ENCODE measurements at regions not wholly inside any gene's neighbourhood (a gene's known extent, or its start where the extent isn't known, plus 50 kb on each side); places are given as distances from the start of the nearest gene placed in this dataset.

- Histone ChIP-seq H4K20me1 (replicated peaks; ENCODE audit: control insufficient read depth, extremely low read depth, insufficient read depth, low read length) (no peaks in the 10 kb centered on the region), H3K9me1 (replicated peaks; ENCODE audit: control insufficient read depth, extremely low read depth, insufficient read depth, low read length) (no peaks in the 10 kb centered on the region), H2AFZ (ENCODE audit: low read depth, low read length) (no peak overlapping the region), H3K36me3 (ENCODE audit: control insufficient read depth in 2 of 2, extremely low read depth in 1 of 2, insufficient read depth in 2 of 2, low read length in 2 of 2) (no peaks in the 10 kb centered on the region), H3K4me3 (replicated peaks in 1 of 3; ENCODE audit: insufficient read depth in 1 of 3, low read depth in 1 of 3, low read length in 3 of 3) (no peak overlapping the region), H3K27me3 (ENCODE audit: control insufficient read depth in 2 of 2, insufficient read depth in 2 of 2, low read length in 2 of 2) (no peaks in the 10 kb centered on the region), H3K79me2 (ENCODE audit: control insufficient read depth, insufficient read depth, low read length) (no peaks in the 10 kb centered on the region), H3K27ac (ENCODE audit: insufficient read depth, low read depth, low read length) (no peak overlapping the region), H3K4me2 (ENCODE audit: insufficient read depth, low read length) (no peak overlapping the region), H3K9ac (replicated peaks; ENCODE audit: extremely low read depth, insufficient read depth, low read length) (no peak overlapping the region), H3K4me1 (ENCODE audit: control insufficient read depth, extremely low read depth, insufficient read depth, low read length) (no peaks in the 10 kb centered on the region), H3K9me3 (replicated peaks; ENCODE audit: control insufficient read depth, insufficient read depth, low read length) (no peaks in the 10 kb centered on the region)
- POLR2A ChIA-PET: no interaction called here
- intact Hi-C loops (cut with micrococcal nuclease) (loop anchor here (1.0 to 10.0 kb wide), 7 partner anchors 170 to 1093 kb away; no protein-coding TSS in a partner anchor), dilution Hi-C loops (cut with MboI; ENCODE audit: extremely low pct_ligation_motif_present, low sequenced_read_pairs) (no loop called here)
- no TSS peak for BruUV-seq (replicated peaks)
- FAIRE-seq (peak; percentile 24), DNase-seq (ENCODE audit: low read depth, low spot score) (no peak)
- TF ChIP-seq CTCF (IDR thresholded peaks at IDR 0.05; ENCODE audit: extremely low read depth in 1 of 2, insufficient read depth in 1 of 2, low read depth in 1 of 2, low read length in 2 of 2) (no peak), POLR2AphosphoS5 (IDR thresholded peaks at IDR 0.05; ENCODE audit: insufficient read depth, low read depth, low read length) (no peak), MYC (IDR thresholded peaks at IDR 0.05; ENCODE audit: low read depth, low read length) (no peak), POLR2A (IDR thresholded peaks at IDR 0.05; ENCODE audit: low read depth, low read length) (no peak), GATA2 (IDR thresholded peaks at IDR 0.05; ENCODE audit: insufficient read depth, insufficient read length, low read depth, low read length) (no peak), FOS (IDR thresholded peaks at IDR 0.05; ENCODE audit: borderline replicate concordance, insufficient read depth, low read length) (no peak), JUN (IDR thresholded peaks at IDR 0.05; ENCODE audit: borderline replicate concordance, insufficient read depth, insufficient read length, low read depth) (no peak), EZH2 (IDR thresholded peaks at IDR 0.05; ENCODE audit: borderline replicate concordance, low read depth, low read length, severe bottlenecking) (no peak), MAX (IDR thresholded peaks at IDR 0.05; ENCODE audit: insufficient read depth, insufficient read length) (no peak)
- CTCF ChIA-PET: interaction anchor here (0.6 to 2.5 kb wide), 9 partner anchors 9 to 1097 kb away, joined by 3 to 28 read pairs (median 3); no protein-coding TSS in a partner anchor
Measured at GRCh38 chr10:58952162-58952601, 224.3 kb upstream of the PHYHIPL start.

Measured in endothelial cell of umbilical vein (primary cell).